ENCODE measurements at regions not wholly inside any gene's neighbourhood (a gene's known extent, or its start where the extent isn't known, plus 50 kb on each side); places are given as distances from the start of the nearest gene placed in this dataset.

GRCh38 chr2:204012072-204012653 is 75.6 kb downstream of the ICOS start:
- no peak for ATAC-seq
- no peak for DNase-seq

GRCh38 chr2:204015118-204015843 is 78.7 kb downstream of the ICOS start:
- ATAC-seq (no peak), DNase-seq (no peak)
- intact Hi-C loops (cut with micrococcal nuclease) = no loop called here

More at GRCh38 chr2:204012072-204012653, 75.6 kb downstream of the ICOS start:
- intact Hi-C loops (cut with micrococcal nuclease) = no loop called here

GRCh38 chr2:204018717-204019116 is 82.2 kb downstream of the ICOS start:
- ATAC-seq (no peak), DNase-seq (no peak)
- intact Hi-C loops (cut with micrococcal nuclease) = no loop called here

GRCh38 chr2:204019572-204020501 is 83.3 kb downstream of the ICOS start:
- DNase-seq (no peak), ATAC-seq (no peak)
- intact Hi-C loops (cut with micrococcal nuclease) = no loop called here

GRCh38 chr2:204021290-204022081 is 84.9 kb downstream of the ICOS start:
- no peak for DNase-seq
- ATAC-seq = no peak
- intact Hi-C loops (cut with micrococcal nuclease) = no loop called here

GRCh38 chr2:204022550-204022949 is 86.0 kb downstream of the ICOS start:
- ATAC-seq (no peak), DNase-seq (no peak)
- intact Hi-C loops (cut with micrococcal nuclease) = no loop called here

- DNase-seq = no peak
- no peak for ATAC-seq
- intact Hi-C loops (cut with micrococcal nuclease) = no loop called here
Measured at GRCh38 chr2:204023088-204023487, 86.5 kb downstream of the ICOS start.

GRCh38 chr2:204024503-204024902 is 87.9 kb downstream of the ICOS start:
- intact Hi-C loops (cut with micrococcal nuclease) = no loop called here
- ATAC-seq (no peak), DNase-seq (no peak)

- ATAC-seq = no peak
- no peak for DNase-seq
- intact Hi-C loops (cut with micrococcal nuclease) = no loop called here
Measured at GRCh38 chr2:204024906-204025475, 88.4 kb downstream of the ICOS start.

- DNase-seq = no peak
- intact Hi-C loops (cut with micrococcal nuclease) = no loop called here
- ATAC-seq = no peak
Measured at GRCh38 chr2:204026294-204026693, 89.7 kb downstream of the ICOS start.

- ATAC-seq (no peak), DNase-seq (no peak)
- intact Hi-C loops (cut with micrococcal nuclease) = no loop called here
Measured at GRCh38 chr2:204027091-204027490, 90.5 kb downstream of the ICOS start.

- intact Hi-C loops (cut with micrococcal nuclease) = no loop called here
- ATAC-seq (peak; percentile 41), DNase-seq (no peak)
Measured at GRCh38 chr2:204030322-204030721, 93.8 kb downstream of the ICOS start.

- ATAC-seq = no peak
- intact Hi-C loops (cut with micrococcal nuclease) = no loop called here
- no peak for DNase-seq
Measured at GRCh38 chr2:204031056-204031455, 94.5 kb downstream of the ICOS start.

GRCh38 chr2:204032301-204032700 is 95.7 kb downstream of the ICOS start:
- ATAC-seq (no peak), DNase-seq (no peak)
- intact Hi-C loops (cut with micrococcal nuclease) = no loop called here

GRCh38 chr2:204033611-204034495 is 97.3 kb downstream of the ICOS start:
- DNase-seq = no peak
- ATAC-seq = no peak
- intact Hi-C loops (cut with micrococcal nuclease) = no loop called here

GRCh38 chr2:204036706-204037105 is 100.1 kb downstream of the ICOS start:
- intact Hi-C loops (cut with micrococcal nuclease) = no loop called here
- ATAC-seq (no peak), DNase-seq (no peak)

- ATAC-seq (no peak), DNase-seq (no peak)
- intact Hi-C loops (cut with micrococcal nuclease) = no loop called here
Measured at GRCh38 chr2:204037286-204037685, 100.7 kb downstream of the ICOS start.

GRCh38 chr2:204039298-204039838 is 102.8 kb downstream of the ICOS start:
- ATAC-seq = no peak
- intact Hi-C loops (cut with micrococcal nuclease) = no loop called here
- DNase-seq = no peak

Measured in left ventricle myocardium superior (tissue), 1 donor.